Small intestine (tissue), 7 donors: ENCODE measurements at regions not wholly inside any gene's neighbourhood (a gene's known extent, or its start where the extent isn't known, plus 50 kb on each side); places are given as distances from the start of the nearest gene placed in this dataset.

Source experiments
- DNase-seq, 2 donors: peaks; one replicate each; pipeline versions ENCODE4 v3.0.0 to v3.0.0-alpha.2; 2013
- FAIRE-seq: peaks from 2 replicates; lab custom pipeline; 2012; peaks lifted over from hg19 to GRCh38; lab: Jason Lieb, UNC
- H3K27ac ChIP-seq, 3 donors: one replicate each; pipeline ENCODE4 v1.5.1; 2013; ENCODE audit warnings: low read length in 2 of 3, mild to moderate bottlenecking in 2 of 3, control low read depth in 1 of 3, inconsistent platforms in 1 of 3, low read depth in 1 of 3, moderate library complexity in 1 of 3
- H3K27me3 ChIP-seq, 3 donors: one replicate each; pipeline ENCODE4 v1.6.1; 2013; ENCODE audit warnings: low read length in 3 of 3, inconsistent platforms in 1 of 3; ENCODE audit not compliant: control insufficient read depth in 3 of 3, insufficient read depth in 3 of 3
- H3K36me3 ChIP-seq, 3 donors: one replicate each; pipeline ENCODE4 v1.6.1; 2013; ENCODE audit warnings: low read length in 3 of 3, inconsistent platforms in 1 of 3, low read depth in 1 of 3, mild to moderate bottlenecking in 1 of 3, moderate library complexity in 1 of 3; ENCODE audit not compliant: control insufficient read depth in 3 of 3, insufficient read depth in 2 of 3
- H3K4me1 ChIP-seq, 3 donors: one replicate each; pipeline ENCODE4 v1.6.1; 2013; ENCODE audit warnings: low read length in 2 of 3, inconsistent platforms in 1 of 3, low read depth in 1 of 3, mild to moderate bottlenecking in 1 of 3, moderate library complexity in 1 of 3; ENCODE audit not compliant: control insufficient read depth in 3 of 3, insufficient read depth in 2 of 3
- H3K4me3 ChIP-seq, 3 donors: one replicate each; pipeline ENCODE4 v1.5.1; 2013; ENCODE audit warnings: low read length in 3 of 3, control low read depth in 1 of 3, inconsistent platforms in 1 of 3, low read depth in 1 of 3, mild to moderate bottlenecking in 1 of 3, moderate library complexity in 1 of 3
- H3K9me3 ChIP-seq, 2 donors: one replicate each; pipeline ENCODE4 v1.6.1; 2013; ENCODE audit warnings: low read depth in 1 of 2, low read length in 1 of 2; ENCODE audit not compliant: control insufficient read depth in 2 of 2, insufficient read depth in 1 of 2
- WGBS, 3 donors: extraction: QIAGEN DNeasy Blood & Tissue Kit; methylation state at CpG; one replicate each; pipeline ENCODE4 v1.1.7; 2013; 5-methylcytosine and 5-hydroxymethylcytosine counted together
- donor health status: healthy with polysubstance abuse.
- donor health status: control.
- donor health status: control.
- donor health status: Bipolar disorder and iron deficiency.
- donor health status: healthy.

DNA sequence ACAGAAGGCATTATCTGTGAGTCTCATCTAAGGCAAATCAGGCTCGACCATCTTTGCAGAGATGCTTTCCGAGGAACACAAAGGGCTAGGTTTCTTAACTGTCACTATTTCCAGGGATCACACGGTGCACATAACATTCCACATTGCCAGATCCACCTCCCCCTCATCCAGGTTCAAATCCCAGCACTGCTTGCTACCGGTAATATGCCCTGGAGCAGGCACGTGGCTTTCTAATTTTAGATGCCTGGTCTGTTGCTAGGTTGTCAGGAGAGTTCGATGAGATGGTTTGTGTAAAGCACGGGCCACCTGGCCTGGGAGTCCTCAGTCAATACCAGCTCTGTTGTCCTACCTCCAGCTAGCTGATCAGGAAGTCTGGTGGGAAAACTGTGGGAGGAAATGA is 598.6 kb downstream of the NPHP4 start:
- Histone ChIP-seq H3K27me3 (no peaks in the 10 kb centered on the region), H3K4me1 (no peaks in the 10 kb centered on the region), H3K27ac (no peak overlapping the region), H3K4me3 (no peak overlapping the region), H3K9me3 (no peaks in the 10 kb centered on the region), H3K36me3 (no peaks in the 10 kb centered on the region)
- DNase-seq (no peak), FAIRE-seq (no peak)
- 65 to 69% (median 67%) methylated on average over 7 of the region's 7 CpGs for WGBS, 3 donors

DNA sequence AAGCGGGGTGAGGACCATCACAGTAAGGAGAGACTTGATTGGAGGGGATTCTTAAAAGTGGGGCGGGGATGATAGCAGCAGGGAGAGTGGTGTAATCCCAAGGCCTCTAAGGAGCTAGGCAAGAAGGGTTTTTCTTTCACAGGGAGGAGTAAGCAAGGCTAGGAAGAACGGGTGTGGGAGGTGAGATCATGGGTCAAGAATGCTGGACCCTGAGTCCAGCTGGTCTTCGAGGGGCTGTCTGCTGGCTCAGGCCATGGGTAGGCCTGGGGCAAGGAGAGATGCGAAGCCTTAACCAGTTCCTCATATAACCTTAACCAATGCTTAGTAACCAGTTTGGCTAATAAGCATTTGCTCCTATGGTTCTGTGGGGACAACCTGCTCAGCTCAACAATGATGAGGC is 599.1 kb downstream of the NPHP4 start:
- H3K9me3 ChIP-seq, result no peaks in the 10 kb centered on the region
- no peaks in the 10 kb centered on the region for H3K27me3 ChIP-seq
- FAIRE-seq (no peak), DNase-seq (no peak)
- no peak overlapping the region for H3K27ac ChIP-seq
- no peaks in the 10 kb centered on the region for H3K36me3 ChIP-seq
- no peaks in the 10 kb centered on the region for H3K4me1 ChIP-seq
- no peak overlapping the region for H3K4me3 ChIP-seq
- WGBS, 3 donors, result 52 to 63% (median 54%) methylated on average over 5 of the region's 5 CpGs

DNA sequence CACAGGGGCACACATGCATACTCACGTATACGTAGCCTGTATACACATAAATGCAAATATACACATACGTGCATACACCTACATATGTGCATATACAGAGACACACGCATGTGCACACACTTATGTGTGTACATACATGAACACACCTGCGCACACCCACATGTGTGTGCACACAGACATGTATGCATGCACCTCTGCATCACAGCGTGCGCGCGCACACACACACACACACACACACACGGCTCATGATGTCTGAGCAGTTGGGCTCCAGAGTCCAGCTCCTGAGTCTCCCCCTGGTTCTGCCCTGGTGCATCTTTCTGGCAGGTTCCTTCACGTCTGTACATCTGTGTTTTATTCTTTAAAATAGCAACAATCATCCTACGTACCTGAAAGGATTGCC is 600.5 kb downstream of the NPHP4 start:
- Histone ChIP-seq H3K27ac (no peak overlapping the region), H3K36me3 (no peaks in the 10 kb centered on the region), H3K9me3 (no peaks in the 10 kb centered on the region), H3K4me1 (no peaks in the 10 kb centered on the region), H3K27me3 (peaks cover 0 to 3% (median 0%) of the 10 kb centered on the region in 3 donors), H3K4me3 (no peak overlapping the region)
- no peak for DNase-seq
- 85 to 92% (median 91%) methylated on average over 12 of the region's 12 CpGs for WGBS, 3 donors
- no peak for FAIRE-seq

DNA sequence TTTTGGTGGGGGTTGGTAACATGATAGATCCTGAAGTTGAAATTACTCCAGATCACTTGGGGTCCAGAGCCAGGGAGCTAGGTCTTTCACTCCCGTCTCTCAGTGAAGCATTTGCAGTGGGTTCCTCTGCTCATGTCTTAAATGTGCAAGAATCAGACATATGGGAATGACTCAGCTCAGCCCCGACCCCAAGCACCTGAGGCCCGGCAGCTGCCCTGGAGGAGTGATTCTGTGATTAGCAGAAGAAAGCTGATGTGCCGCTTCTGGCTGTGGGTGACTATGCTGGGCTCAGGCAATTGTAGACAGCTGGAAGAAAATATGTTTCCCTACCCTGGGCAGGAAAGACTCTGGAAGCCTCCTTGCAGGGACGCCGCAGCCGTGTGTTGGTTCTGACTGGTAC is 601.7 kb downstream of the NPHP4 start:
- Histone ChIP-seq H3K9me3 (no peaks in the 10 kb centered on the region), H3K27ac (no peak overlapping the region), H3K27me3 (peaks cover 0 to 3% (median 0%) of the 10 kb centered on the region in 3 donors), H3K4me3 (no peak overlapping the region), H3K36me3 (no peaks in the 10 kb centered on the region), H3K4me1 (no peaks in the 10 kb centered on the region)
- DNase-seq, result no peak
- FAIRE-seq, result no peak
- WGBS, 3 donors, result 67 to 71% (median 67%) methylated on average over 7 of the region's 7 CpGs

DNA sequence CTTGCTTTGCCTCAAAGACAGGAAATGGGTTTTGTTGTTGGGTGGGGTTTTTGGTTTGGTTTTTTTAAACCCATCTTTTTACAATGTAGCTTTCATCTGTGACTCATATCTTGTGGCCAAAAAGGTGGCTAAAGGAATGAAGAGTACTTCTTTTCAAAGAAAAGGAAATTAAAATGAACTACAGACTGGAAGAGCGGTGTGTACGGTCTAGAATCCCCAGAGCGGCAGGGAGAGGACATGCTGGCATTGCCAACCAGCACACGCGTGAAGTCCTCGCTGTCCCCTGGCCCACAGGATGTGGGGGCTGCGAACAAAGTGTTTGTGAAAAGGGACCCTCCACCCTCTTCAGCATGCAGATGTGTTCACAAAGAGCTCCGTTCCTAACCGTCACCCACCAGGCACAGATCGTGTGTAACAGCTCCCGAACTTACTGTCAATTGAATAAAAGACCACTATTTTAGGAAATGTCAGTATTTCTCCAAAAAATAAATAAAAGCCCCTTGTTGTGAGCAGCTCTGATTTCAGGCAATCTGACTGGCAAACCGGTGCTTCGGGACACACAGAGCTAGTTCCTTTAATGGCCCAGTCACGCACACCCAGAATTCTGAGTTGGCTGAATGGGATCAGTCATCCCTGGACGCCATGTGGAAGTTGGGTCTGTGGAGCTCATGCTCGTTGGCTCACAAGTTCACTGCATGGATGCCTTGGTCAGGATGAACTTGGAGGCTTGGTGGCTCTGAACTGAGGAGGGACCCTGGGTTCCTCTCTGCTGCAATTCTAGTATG is 602.9 kb downstream of the NPHP4 start:
- H3K36me3 ChIP-seq, result no peaks in the 10 kb centered on the region
- H3K4me3 ChIP-seq, result no peak overlapping the region
- no peaks in the 10 kb centered on the region for H3K4me1 ChIP-seq
- FAIRE-seq (no peak), DNase-seq (peak in 1 of 2 donors; percentile 2)
- H3K27ac ChIP-seq, result no peak overlapping the region
- 80 to 90% (median 82%) methylated on average over 16 of the region's 16 CpGs for WGBS, 3 donors
- H3K9me3 ChIP-seq, result no peaks in the 10 kb centered on the region
- H3K27me3 ChIP-seq, result peaks cover 0 to 3% (median 0%) of the 10 kb centered on the region in 3 donors

DNA sequence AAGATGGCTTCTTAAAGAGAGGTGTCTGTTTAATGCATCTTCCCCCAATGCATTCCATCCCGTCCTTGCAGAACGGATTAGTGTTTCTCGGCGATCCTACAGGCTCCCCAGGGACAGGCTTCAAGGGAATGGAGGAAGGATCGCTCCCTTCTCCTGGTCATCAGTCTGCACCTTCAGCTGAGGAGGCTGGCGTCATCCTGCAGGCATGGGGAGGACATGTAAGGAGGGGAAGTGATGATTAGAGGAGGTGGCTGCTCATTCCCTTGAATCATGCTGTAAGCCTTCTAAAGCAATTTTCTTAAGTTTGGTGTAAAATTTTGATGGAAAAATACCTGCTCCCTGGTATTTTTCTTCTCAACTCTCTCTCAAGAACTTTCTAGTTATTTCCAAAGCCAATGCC is 603.6 kb downstream of the NPHP4 start:
- no peaks in the 10 kb centered on the region for H3K36me3 ChIP-seq
- peaks cover 0 to 3% (median 0%) of the 10 kb centered on the region in 3 donors for H3K27me3 ChIP-seq
- no peak for DNase-seq
- H3K27ac ChIP-seq, result no peak overlapping the region
- H3K9me3 ChIP-seq, result no peaks in the 10 kb centered on the region
- WGBS, 3 donors, result 71 to 77% (median 77%) methylated on average over 6 of the region's 6 CpGs
- no peak overlapping the region for H3K4me3 ChIP-seq
- no peak for FAIRE-seq
- no peaks in the 10 kb centered on the region for H3K4me1 ChIP-seq

DNA sequence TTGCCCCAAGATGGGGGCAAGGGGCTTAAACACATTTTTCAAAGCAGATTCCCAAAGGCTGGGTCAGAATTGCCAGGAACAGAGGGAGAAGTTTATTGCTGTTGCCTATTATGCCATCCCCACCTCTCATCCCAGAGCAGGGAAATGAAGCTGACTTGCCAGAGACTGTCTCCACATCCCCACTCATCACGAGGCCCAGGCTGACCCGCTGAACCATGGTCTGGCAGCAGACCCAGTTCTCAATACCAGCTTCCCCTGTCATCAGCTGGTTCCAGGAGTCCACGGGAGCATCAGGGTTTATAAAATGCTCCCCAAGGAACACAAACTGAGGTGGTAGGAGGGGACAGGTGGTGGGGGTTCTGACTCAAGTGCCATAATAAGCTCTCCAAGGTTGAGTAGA is 605.9 kb downstream of the NPHP4 start:
- DNase-seq (no peak), FAIRE-seq (no peak)
- Histone ChIP-seq H3K27me3 (peaks cover 0 to 3% (median 0%) of the 10 kb centered on the region in 3 donors), H3K4me3 (no peak overlapping the region), H3K9me3 (no peaks in the 10 kb centered on the region), H3K36me3 (no peaks in the 10 kb centered on the region), H3K4me1 (no peaks in the 10 kb centered on the region), H3K27ac (no peak overlapping the region)
- 62 to 75% (median 72%) methylated on average over 3 of the region's 3 CpGs for WGBS, 3 donors

DNA sequence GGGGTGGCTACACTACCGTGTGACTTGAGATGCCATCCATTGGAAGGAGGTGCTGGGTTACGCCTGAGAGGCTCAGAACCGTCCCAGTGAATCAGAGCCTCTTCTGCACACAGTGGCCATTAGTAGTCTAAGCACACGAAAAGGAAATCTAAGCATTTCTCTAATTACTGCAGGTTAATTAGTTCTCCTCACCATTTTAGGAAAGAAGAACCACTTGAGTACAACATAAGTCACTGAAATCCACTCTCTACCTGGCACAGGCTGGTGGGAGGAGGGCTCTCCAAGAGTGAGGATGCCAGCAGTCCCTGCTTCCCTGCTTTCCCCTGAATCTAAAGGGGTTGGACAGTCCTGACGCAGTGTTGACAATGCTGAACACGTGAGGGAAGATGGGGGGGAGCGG is 606.3 kb downstream of the NPHP4 start:
- WGBS, 3 donors, result 68 to 78% (median 76%) methylated on average over 7 of the region's 7 CpGs
- Histone ChIP-seq H3K27ac (no peak overlapping the region), H3K4me1 (no peaks in the 10 kb centered on the region), H3K4me3 (no peak overlapping the region), H3K36me3 (no peaks in the 10 kb centered on the region), H3K9me3 (no peaks in the 10 kb centered on the region), H3K27me3 (peaks cover 0 to 3% (median 0%) of the 10 kb centered on the region in 3 donors)
- FAIRE-seq, result no peak
- DNase-seq, result no peak
